ENCODE measurements at regions not wholly inside any gene's neighbourhood (a gene's known extent, or its start where the extent isn't known, plus 50 kb on each side); places are given as distances from the start of the nearest gene placed in this dataset.
"Not testable (repeated sequence)": the region's sequence is repeated elsewhere in the genome, so short reads cannot be mapped to it uniquely, and the experiment has no call there.

GRCh38 chr3:189375532-189375931, 203.8 kb downstream of the TPRG1 start:
- DNase-seq: no peak

GRCh38 chr3:189383630-189384029, 211.9 kb downstream of the TPRG1 start:
- DNase-seq: no peak

GRCh38 chr3:189385880-189386279, 214.1 kb downstream of the TPRG1 start:
- DNase-seq: not testable (repeated sequence)

- DNase-seq: no peak
Observed at GRCh38 chr3:189386739-189387138, 215.0 kb downstream of the TPRG1 start.

- no peak for DNase-seq
Observed at GRCh38 chr3:189389346-189389745, 217.6 kb downstream of the TPRG1 start.

- DNase-seq: no peak
Observed at GRCh38 chr3:189393598-189393997, 221.8 kb downstream of the TPRG1 start.

GRCh38 chr3:189394599-189395121, 222.9 kb downstream of the TPRG1 start:
- no peak for DNase-seq

- no peak for DNase-seq
Observed at GRCh38 chr3:189395825-189396224, 224.1 kb downstream of the TPRG1 start.

- no peak for DNase-seq
Observed at GRCh38 chr3:189398656-189399055, 226.9 kb downstream of the TPRG1 start.

- no peak for DNase-seq
Observed at GRCh38 chr3:189401196-189401595, 229.4 kb downstream of the TPRG1 start.

- DNase-seq: no peak
Observed at GRCh38 chr3:189403194-189403593, 228.0 kb upstream of the TP63 start.

- DNase-seq: no peak
Observed at GRCh38 chr3:189404024-189404423, 227.2 kb upstream of the TP63 start.

- no peak for DNase-seq
Observed at GRCh38 chr3:189404797-189405484, 226.2 kb upstream of the TP63 start.

- DNase-seq: no peak
Observed at GRCh38 chr3:189406148-189406547, 225.0 kb upstream of the TP63 start.

GRCh38 chr3:189410522-189410921, 220.7 kb upstream of the TP63 start:
- DNase-seq: no peak

- no peak for DNase-seq
Observed at GRCh38 chr3:189419038-189419437, 212.2 kb upstream of the TP63 start.

GRCh38 chr3:189419683-189420082, 211.5 kb upstream of the TP63 start:
- no peak for DNase-seq

GRCh38 chr3:189424922-189425321, 206.3 kb upstream of the TP63 start:
- no peak for DNase-seq

GRCh38 chr3:189429019-189429418, 202.2 kb upstream of the TP63 start:
- DNase-seq: no peak

- DNase-seq: no peak
Observed at GRCh38 chr3:189430166-189430565, 201.0 kb upstream of the TP63 start.

- not testable (repeated sequence) for DNase-seq
Observed at GRCh38 chr3:189442257-189442656, 188.9 kb upstream of the TP63 start.

GRCh38 chr3:189446959-189447560, 184.1 kb upstream of the TP63 start:
- no peak for DNase-seq

- DNase-seq: no peak
Observed at GRCh38 chr3:189449084-189449483, 182.1 kb upstream of the TP63 start.

- no peak for DNase-seq
Observed at GRCh38 chr3:189455009-189455408, 176.2 kb upstream of the TP63 start.
